H1 (cell line): ENCODE measurements at regions not wholly inside any gene's neighbourhood (a gene's known extent, or its start where the extent isn't known, plus 50 kb on each side); places are given as distances from the start of the nearest gene placed in this dataset.

ENCODE experiments used
- EZH2 ChIP-seq: fragments of 200-600 bp; sonication (generic); IDR thresholded peaks from 2 replicates; pipeline ENCODE4 v1.7.1; 2012; ENCODE audit warnings: low read depth, mild to moderate bottlenecking, moderate library complexity, low read length, inconsistent platforms; ENCODE audit not compliant: severe bottlenecking
- MAFK ChIP-seq: IDR thresholded peaks from 2 replicates; pipeline ENCODE4 v1.6.1; 2012; ENCODE audit warnings: low read depth, mild to moderate bottlenecking, improper control_type of control experiment, low read length
- SIN3A ChIP-seq, 2 experiments: IDR thresholded peaks in 1 of 2; conservative IDR thresholded peaks in 1 of 2; 2 replicates each; pipeline ENCODE4 v1.6.1; 2011 to 2012; ENCODE audit warnings: low read length in 2 of 2, improper control_type of control experiment in 1 of 2, low read depth in 1 of 2, mild to moderate bottlenecking in 1 of 2
- SP2 ChIP-seq: IDR thresholded peaks from 2 replicates; pipeline ENCODE4 v1.6.1; 2012; ENCODE audit warnings: mild to moderate bottlenecking, low read length, inconsistent platforms

DNA sequence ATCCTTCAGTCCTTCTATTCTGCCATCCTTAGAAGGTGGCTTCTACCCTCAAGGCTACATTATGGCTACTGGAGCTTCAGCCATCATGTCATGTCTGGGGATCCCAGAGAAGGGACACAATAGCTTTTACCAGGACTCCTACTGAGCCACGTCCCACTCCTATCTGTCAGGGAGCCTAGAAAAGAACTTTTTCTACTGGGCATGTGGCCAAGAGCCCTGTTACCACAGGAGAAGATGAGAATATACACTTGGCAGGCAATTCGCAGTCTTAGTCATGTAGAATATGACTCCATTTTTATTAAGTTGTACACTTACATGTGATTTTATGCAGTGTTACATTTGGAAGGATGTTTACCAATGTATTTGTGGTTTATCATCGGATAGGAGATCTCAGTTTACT is 64.6 kb upstream of the KCNMA1 start (continued):
- TF ChIP-seq SIN3A (conservative IDR thresholded peaks at IDR 0.05 in 1 of 2, IDR thresholded peaks at IDR 0.05 in 1 of 2; ENCODE audit: low read depth in 1 of 2, low read length in 2 of 2) = no peak
- no peak for TF ChIP-seq EZH2
- TF ChIP-seq SP2 = no peak
- TF ChIP-seq MAFK = no peak
- TF ChIP-seq, all 59 proteins: peak for 0
